ENCODE measurements at regions not wholly inside any gene's neighbourhood (a gene's known extent, or its start where the extent isn't known, plus 50 kb on each side); places are given as distances from the start of the nearest gene placed in this dataset.
"Not testable (repeated sequence)": the region's sequence is repeated elsewhere in the genome, so short reads cannot be mapped to it uniquely, and the experiment has no call there.

DNA sequence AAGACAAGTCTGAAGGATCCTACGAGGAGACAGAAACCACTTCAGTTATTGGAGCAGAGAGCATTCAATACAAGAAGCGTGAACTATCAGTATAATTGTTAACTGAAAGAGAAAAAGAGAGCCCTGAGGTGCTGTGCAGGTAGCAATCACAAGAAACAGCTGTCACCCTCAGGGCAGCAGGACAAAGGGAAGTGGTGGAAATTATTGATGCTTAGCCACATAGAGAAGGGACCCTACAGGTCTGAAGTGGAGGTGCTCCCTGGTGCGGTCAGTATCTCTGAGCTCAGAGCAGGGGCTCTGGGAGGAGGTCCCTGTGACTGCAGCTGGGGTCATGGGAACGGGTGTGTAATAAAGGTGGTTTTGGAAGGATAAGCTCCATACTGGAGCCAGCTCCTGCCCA is 97.8 kb upstream of the KLF6 start:
- no peak for DNase-seq

DNA sequence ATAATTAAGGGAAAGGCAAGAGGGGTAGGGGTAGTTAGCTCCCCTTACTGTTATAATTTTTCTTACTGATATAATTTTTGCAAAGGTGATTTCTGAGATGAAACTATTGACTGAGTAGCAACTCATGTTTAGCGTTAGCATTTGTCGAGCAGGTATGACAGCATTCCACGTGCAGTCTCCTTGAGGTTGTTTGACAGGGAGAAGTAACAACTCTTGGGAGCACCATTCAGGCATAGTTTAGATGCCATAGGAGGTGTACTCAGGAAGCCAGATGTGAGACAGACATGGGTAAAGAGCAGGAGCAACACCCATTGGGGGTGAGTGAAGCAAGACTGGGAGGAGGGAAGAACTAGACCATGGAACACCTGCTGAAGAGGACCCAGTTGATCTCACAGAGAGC is 96.6 kb upstream of the KLF6 start:
- no peak for DNase-seq

DNA sequence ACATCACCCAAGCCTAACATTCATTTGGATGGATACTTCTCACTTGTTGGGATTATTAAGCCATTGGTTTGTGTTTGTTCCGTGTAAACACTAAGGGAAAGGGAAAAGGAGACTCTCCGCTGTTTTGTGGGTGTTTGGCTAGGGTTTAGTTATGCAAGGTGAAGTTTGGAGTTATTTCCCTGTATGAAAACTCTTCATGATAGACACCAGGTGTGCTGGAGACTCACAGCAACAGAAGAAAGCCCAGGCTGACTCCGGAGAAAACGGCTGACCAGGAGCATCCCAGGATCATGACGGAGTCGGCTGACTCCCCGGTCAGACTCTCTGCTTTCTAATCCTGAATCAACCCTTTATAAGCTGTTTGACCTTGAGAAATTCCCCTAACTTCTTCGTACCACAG is 94.1 kb upstream of the KLF6 start:
- no peak for DNase-seq

DNA sequence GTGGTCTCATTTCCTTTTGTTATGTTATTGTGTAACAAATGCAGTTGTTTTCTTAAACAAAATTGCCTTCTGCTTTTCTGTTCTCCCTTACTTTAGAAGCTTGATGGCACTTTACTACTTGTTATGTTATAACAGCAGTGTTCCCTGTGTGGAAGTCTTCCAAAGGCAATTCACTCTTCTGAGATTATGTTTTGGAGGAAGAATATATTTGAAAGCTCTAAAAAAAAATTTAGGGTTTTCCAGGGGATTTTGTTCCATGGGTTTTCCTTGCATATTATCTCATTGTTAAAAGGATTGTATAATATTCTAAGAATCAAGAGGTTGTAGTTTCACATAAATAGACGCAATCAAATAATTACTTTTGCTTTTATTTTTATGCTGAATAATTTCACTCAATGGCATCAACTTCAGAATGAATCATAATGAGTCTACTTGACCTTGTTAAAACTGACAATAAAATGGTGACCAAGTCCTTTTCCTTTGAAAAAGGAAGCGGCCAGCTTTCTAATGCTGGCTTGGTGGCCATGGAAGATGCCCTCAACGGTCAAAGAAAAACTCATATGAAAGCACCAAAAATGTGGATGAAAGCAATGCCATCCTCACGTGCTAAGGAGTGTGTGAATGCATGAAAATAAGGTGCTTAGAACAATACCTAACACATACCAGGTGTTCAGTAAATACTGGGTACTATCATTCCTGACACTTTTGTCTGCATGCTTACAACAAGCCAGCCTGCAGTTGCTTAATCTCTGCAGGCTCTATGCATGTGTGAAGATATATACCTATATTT is 92.4 kb upstream of the KLF6 start:
- peak; percentile 33 for DNase-seq

DNA sequence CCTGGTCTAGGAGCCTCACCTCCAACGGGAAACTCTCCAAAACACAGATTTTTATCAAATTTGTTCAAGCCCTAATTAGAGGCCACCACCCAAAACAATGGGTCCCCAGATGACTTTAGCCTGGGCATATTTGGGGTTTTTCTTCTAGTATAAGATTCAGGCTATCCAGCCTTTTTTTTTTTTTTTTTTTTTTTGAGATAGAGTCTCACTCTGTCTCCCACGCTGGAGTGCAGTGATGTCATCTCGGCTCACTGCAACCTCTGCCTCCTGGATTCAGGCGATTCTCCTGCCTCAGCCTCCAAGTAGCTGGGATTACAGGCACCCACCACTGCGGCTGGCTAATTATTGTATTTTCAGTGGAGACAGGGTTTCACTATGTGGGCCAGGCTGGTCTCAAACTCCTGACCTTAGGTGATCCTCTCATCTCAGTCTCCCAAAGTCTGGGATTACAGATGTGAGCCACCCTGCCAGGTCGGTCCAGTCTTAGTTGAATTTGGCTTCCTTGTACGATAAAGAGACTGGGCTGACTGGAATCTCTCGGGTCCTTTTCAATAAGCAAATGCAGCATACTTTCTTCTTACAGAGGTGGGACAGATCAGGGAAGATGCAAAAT is 91.4 kb upstream of the KLF6 start:
- no peak for DNase-seq

DNA sequence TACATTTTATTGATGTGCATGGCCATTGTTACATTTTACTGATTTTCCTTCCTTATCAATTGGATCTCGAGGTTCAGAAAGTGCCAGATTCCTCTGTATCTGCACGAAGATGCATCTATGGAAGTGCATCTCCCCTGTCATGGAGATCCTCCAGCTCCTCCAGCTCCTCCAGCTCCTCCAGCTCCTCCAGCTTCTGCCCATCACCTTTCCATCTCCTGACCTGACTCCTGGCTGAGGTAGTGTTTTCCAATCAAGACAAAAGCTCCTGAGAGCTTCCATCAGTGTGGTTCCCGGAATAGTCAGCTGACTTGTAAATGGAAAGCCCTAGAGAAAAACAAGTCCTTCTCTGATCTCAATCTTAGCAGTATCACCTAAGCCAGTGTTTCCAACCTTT is 90.8 kb upstream of the KLF6 start:
- peak; percentile 41 for DNase-seq

DNA sequence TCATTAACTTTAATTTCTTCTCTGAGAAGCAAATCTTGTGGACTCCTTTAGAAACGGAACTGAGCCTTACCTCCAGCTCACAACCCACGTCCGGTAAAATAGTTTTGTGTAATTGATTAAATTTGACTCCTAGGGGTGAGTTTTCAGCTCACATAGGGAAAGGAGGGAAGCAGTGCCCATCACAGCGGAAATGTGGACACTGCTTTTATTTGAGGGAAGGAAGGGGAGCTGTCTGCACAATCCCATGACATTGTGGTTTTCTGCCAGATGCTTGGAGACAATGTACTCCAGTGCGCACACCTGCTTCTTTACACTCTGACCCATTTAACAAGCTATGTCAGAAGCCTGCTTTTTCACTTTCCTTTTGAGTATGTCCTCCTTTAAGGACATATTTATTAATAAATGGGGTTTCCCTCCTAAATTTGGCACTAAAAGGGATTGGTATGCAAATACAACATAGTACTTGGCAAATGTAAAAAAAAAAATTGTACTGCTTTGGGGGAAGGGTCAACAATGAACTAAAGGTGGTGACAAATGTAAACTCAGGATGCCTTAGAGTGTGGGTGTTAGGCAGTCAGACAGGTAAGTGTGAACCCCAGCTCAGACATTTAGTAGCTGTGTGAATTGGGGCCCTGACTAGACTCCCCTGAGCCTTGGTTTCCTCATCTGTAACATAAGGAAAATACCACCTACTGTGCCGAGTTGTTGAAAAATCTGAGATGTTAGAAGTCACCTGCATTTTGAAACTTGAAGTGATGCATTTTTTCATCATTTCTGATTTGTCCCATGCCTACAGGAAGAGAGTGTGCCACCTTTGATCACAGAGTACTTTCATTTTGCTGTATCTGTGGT is 90.2 kb upstream of the KLF6 start:
- DNase-seq: peak; percentile 90

DNA sequence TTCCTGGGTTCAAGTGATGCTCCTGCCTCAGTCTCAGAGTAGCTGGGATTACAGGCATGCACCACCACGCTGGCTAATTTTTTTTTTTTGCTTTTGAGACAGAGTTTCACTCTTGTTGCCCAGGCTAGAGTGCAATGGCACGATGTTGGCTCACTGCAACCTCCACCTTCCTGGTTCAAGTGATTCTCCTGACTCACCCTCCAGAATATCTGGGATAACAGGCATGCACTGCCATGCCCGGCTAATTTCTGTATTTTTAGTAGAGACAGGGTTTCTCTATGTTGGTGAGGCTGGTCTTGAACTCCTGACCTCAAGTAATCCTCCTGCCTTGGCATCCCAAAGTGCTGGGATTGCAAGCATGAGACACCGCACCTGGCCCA is 89.6 kb upstream of the KLF6 start:
- not testable (repeated sequence) for DNase-seq

DNA sequence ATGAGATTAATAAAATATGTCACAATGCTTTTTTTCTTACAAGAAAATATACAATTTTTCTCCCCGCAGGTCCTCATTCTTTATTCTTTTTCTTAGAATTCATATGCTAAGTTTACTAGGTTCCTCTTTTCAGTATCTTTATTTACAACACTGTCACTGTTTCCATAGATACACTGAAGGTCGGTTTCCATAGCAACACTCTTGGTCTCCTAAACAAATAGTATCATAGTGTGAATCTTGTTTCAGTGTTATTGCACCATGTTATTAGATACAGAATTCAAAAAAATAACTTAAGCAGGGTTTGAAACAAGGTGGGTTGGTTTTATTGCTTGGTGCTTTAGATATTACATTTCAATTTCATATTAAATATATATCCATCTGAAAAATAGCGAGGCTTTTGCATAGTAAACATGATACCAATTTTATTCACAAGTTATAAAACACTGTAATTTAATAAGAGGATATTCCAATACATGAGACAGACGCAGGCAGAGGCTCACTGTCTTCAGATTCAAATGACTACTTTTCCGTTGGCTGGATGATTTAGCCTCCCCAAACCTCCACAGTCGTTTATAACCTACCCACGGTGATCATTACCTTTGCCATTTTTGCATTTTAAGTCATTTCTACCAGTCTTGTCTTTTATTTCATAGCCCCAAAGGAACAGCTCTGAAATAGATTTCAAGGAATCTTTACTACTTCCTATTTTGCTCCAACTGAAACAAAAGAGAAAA is 88.9 kb upstream of the KLF6 start:
- DNase-seq: peak; percentile 98

DNA sequence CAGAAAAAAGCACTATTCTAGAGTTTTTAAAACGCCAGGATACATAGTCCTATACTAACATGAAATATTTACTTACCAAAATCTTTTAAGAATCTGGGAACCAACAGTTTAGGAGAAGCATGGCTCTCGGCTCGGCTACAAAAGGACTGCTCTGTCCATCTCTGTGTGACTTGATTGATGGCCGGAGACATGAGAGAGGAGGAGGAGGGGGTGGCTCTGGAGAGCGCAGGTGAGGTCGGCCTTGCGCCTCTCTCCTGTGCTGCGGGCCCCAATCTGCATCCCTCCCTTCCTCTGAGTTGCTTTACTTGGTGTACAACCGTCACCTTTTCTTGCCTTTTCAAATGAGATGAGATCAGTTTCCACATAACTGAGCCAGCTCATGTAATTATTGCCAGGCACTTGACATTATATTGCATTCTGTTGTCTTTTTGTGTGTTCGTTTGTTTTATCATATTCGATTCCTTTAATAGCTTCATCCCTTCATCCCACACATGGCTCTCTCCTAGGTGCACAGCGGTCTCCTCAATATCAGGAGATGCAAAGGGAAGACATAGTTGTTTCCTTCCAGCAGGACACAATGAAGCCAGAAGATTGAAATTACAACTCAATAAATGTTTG is 87.8 kb upstream of the KLF6 start:
- DNase-seq: no peak

DNA sequence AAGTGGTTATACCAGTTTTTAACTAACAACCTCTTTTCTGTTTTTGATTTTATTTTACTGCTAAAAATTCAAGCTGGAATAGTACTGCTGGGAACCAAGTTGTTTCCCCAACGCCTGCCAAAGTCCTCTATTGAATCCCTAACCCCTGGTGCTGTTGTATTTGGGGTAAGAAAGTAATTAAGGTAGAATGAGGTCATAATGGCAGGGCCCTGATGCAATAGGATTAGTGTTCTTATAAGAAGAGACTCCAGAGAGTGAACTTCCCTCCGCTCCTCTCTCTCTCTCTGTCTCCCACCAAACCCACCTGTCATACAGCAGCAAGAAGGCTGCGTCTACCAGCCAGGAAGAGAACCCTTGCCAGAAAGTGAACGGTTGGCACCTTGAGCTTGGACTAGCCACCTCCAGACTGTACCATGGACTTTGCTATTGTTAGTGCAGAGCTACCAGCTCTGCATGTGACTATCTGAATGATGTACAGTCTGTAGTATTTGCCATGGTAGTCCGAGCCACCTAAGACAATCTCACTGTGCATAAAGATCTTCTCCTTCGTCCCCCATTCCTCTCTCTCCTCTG is 86.5 kb upstream of the KLF6 start:
- DNase-seq: no peak

DNA sequence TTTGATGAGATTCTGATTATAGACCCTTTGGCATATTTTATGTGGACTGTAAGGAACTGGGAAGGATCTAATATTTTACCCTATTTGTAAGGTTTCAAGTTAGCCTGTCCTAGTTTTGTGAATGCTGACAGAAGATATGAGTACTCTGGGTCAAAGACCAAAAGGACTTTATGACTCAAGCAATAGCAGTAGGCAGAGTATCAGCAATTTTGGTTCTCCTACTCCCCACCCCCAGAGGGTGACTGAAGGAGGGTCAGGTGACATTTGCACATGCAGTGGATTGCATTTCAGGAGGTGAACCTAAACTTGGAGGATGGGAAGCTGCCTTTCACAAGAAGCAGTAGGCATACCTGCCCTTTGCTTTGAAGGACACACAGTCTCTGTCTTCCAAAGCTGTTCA is 84.0 kb upstream of the KLF6 start:
- peak; percentile 43 for DNase-seq

DNA sequence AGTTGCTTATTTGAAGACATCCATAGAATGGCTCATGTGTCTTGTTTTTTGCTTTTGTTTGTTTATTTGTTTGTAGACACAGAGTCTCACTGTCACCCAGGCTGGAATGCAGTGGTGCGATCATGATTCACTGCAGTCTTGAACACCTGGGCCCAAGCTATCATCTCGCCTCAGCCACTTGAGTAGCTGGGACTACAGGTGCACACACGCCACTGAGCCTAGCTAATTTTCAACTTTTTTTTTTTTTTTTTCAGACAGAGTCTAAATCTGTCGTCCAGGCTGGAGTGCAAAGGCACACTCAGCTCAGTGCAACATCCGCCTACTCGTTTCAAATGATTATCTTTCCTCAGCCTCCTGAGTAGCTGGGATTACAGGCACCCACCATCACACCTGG is 83.3 kb upstream of the KLF6 start:
- DNase-seq: peak; percentile 60

DNA sequence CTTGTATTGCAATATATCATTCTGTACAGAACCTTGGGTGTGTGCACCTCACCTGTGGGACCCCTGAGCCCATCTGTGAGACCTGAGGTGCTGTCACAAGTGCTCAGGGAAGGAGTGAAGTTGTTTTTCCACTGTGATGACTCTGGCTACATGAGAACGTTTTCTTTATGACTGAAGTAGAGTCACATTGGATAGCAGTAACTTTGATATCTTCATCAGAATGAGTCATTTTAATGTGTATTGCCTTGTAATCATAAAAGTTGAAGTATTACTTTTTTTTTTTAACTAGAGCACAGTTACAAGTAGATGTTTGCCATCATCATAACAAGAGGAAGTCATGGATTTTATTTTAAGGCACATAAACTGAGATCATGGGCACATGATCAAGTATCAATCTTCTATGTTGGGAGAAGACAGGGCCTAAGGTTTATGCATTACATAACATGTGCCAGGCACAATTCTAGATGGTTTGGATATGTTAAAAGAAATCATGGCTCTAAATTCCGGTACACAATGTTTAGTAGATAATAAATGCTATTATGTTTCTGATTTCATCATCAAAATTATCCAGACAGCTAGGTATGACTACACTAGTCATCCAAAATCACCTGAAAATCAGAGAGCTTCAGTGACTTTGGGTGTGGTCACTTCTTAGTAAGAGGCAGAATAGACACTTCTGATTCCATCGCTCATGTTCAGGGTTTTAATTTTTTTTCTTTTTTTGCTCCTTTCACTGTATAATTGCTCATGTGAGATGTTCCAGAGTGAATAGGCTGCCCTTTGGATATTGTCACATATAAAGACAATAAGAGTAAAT is 82.7 kb upstream of the KLF6 start:
- DNase-seq: peak; percentile 85

DNA sequence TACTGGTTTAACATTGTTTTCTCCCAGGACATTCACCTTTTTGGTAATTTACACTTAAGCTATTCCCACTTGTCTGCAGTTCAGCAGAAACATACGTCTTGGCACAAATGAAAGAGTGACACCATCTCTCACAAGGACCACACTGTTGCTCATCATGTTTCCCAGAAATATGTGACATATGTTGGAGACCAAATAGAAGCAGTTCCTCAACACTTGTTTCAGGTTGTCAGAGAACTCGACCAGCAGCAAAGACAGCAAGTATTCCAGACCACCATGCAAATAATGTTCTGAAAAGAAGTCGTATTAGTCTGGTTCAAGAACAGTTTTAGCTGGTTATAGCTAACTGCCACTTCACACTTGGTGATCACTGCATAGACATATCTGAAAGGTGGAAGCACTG is 81.3 kb upstream of the KLF6 start:
- DNase-seq: peak; percentile 67

DNA sequence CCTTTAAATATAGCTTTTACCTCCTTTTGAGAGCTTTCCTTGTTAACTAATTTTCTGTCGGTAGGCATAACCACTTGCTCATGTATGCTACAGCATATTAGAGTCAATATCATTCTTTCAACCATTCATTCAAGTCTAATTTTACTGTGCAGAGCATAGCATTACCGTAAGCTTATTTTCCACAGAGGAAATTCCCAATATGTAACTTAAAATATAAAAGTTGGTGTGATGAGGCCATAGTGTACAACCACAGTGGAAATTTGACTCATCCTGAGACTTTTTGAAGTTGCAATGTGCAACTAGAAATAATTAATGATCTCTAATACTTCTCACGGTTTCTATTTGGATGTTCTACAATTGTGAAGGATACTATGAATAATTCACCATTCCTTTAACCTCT is 80.6 kb upstream of the KLF6 start:
- DNase-seq: no peak

DNA sequence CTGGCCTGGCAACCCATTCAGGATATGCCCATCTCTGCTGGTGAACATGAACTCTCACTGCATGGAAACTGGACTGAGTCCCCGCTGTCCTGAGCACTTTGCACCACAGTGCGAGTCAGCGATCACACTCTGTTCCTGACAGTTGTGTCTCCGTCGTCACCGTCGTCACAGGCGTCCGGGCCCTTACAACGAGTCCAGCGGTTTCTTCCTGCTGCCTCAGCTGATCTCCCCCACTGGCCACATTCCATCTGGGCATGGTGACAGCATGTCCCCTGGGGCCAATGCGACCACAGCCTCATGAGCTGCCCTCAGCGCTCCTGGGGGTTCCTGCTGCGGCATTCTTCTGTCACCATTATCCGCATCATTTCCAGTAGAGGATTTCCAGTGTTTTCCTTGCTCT is 76.8 kb upstream of the KLF6 start:
- DNase-seq: no peak

DNA sequence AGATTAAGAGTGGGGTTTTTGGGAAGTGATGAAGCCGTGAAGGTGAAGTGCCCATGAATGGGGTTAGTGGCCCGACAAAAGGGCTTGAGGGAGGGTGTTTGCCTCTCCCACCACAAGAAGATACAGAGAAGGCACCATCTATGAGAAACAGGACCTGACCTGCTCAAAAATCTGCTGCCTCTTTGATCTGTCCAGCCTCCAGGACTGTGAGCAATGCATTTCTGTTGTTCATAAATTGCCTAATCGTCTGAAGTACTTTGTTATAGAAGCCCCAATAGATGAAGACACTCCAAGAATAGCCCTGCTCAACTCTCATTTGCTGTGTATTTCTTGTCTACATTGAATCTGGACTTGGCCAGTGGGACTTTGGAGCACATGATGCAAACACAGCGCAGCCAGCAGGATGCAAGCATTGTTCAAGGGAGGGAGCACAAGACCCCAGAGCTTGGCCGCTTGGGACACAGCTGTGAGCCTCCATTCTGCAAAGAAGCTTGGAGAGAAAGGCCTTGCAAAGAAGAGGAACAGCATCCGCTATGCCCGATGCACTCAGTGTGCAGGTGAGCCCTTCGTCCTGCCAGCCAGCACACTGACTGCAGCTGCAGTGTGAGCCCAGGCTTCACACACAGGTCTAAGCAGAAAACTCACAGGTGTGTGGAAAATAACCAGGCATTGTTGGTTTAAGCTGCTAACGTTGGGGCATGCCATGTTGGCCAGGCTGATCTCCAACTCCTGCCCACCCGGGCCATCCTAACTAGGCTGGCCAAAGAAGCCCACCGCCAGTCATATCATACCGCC is 73.2 kb upstream of the KLF6 start:
- no peak for DNase-seq

DNA sequence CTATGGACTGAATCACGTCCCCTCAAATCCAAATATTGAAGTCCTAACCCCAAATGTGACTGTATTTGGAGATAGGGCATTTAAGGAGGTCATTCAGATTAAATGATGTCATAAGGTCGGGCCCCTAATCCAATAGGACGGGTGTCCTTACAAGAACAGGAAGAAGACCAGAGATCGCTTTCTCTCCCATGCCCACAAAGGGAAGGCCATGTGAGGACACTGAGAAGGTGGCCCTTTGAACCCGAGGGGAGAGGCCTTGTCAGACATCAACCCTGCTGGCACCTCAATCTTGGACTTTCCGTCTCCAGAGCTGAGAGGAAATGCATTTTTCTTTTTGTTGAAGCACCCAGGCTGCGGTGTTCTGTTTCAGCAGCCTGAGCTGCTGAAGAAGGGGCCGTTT is 72.3 kb upstream of the KLF6 start:
- DNase-seq: no peak

DNA sequence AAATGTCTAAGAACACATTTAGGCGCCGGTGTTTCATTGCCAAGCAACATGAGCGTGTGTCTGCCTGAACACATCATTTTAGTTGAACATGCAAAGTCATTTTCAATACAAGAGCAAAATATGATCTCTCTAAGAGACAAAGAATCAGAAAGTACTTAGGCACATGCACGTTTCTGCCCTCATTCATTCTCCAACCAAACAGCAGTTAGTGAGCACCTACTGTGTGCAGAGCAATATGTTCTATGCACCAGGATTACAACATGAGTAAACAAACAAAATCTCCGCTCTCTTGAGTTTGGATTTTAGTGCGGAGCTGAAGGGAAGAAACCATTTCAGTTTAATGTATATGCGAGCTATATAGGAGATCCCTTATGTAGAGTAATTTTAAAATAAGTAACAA is 71.6 kb upstream of the KLF6 start:
- no peak for DNase-seq

Data from CD4-positive, alpha-beta T cell treated with Interleukin-4 for 4 hours (primary cell).